GM12872 (cell line): ENCODE measurements at regions not wholly inside any gene's neighbourhood (a gene's known extent, or its start where the extent isn't known, plus 50 kb on each side); places are given as distances from the start of the nearest gene placed in this dataset.

Experiments
- CTCF ChIP-seq: IDR thresholded peaks from 3 replicates; pipeline ENCODE4 v1.5.1; 2011; ENCODE audit warnings: low read depth, mild to moderate bottlenecking, low read length, moderate library complexity; ENCODE audit not compliant: insufficient read depth

- TF ChIP-seq CTCF: no peak
Measured at GRCh38 chr14:80024417-80024816, 186.9 kb downstream of the DIO2 start.

GRCh38 chr14:80017795-80018194, 193.5 kb downstream of the DIO2 start:
- no peak for TF ChIP-seq CTCF

- TF ChIP-seq CTCF: no peak
Measured at GRCh38 chr14:80005561-80005960, 205.7 kb downstream of the DIO2 start.

- no peak for TF ChIP-seq CTCF
Measured at GRCh38 chr14:80004871-80005270, 206.4 kb downstream of the DIO2 start.

- TF ChIP-seq CTCF: no peak
Measured at GRCh38 chr14:80003138-80003537, 208.2 kb downstream of the DIO2 start.

- no peak for TF ChIP-seq CTCF
Measured at GRCh38 chr14:79997509-79998208, 213.6 kb downstream of the DIO2 start.

GRCh38 chr14:79992407-79993198, 218.7 kb downstream of the DIO2 start:
- TF ChIP-seq CTCF: no peak
